GM12878 (cell line): ENCODE measurements at regions not wholly inside any gene's neighbourhood (a gene's known extent, or its start where the extent isn't known, plus 50 kb on each side); places are given as distances from the start of the nearest gene placed in this dataset.

ENCODE experiments used
- ATAC-seq: fragments of 200-7000 bp; cut with Tn5 transposase; 3 replicates; pipeline ENCODE4 v1.9.1; 2020; ENCODE audit warnings: mild to moderate bottlenecking, moderate library complexity
- BruUV-seq: library from RNA; stranded (reverse); fragments of 400-500 nt; replicated peaks from 2 replicates; lab custom pipeline; 2021; lab: Mats Ljungman, UMichigan
- CTCF ChIA-PET: fragments of 300-600 bp; sonication (Branson Sonifier 250); formaldehyde crosslinking; extraction: SDS; loops from one replicate; lab custom pipeline; 2021; ENCODE audit warnings: inconsistent platforms; lab: Yijun Ruan, JAX
- POLR2A ChIA-PET: fragments of 350-600 bp; formaldehyde crosslinking; extraction: SDS; loops from one replicate; lab custom pipeline; 2021; ENCODE audit warnings: inconsistent platforms; lab: Charles Lee
- RAD21 ChIA-PET: fragments of 300-600 bp; sonication (Branson Sonifier 250); formaldehyde crosslinking; loops from one replicate; lab custom pipeline; 2023; ENCODE audit warnings: antibody characterized with exemption; ENCODE audit not compliant: unreplicated experiment; lab: Charles Lee
- SMC1A ChIA-PET: fragments of 300-600 bp; sonication (Branson Sonifier 250); formaldehyde crosslinking; loops from one replicate; lab custom pipeline; 2023; ENCODE audit not compliant: unreplicated experiment, uncharacterized antibody; lab: Charles Lee
- DNase-seq: peaks from one replicate; pipeline ENCODE4 v3.0.0-alpha.2; 2011; ENCODE audit warnings: low read depth, low spot score
- FAIRE-seq: peaks from 3 replicates; lab custom pipeline; 2011; peaks lifted over from hg19 to GRCh38; lab: Jason Lieb, UNC
- H2AFZ ChIP-seq: 2 replicates; pipeline ENCODE4 v1.6.0; 2011; ENCODE audit warnings: low read depth, low read length, control low read depth; ENCODE audit not compliant: control insufficient read depth
- H3K27ac ChIP-seq: 2 replicates; pipeline ENCODE4 v1.5.1; 2011; ENCODE audit warnings: control low read depth; ENCODE audit not compliant: control insufficient read depth, insufficient read depth
- H3K27me3 ChIP-seq, 2 experiments: replicated peaks in 1 of 2; 2 replicates each; pipeline versions ENCODE4 v1.6.0 to v1.6.1; 2011; ENCODE audit warnings: low read length in 1 of 2; ENCODE audit not compliant: control insufficient read depth in 2 of 2, insufficient read depth in 2 of 2
- H3K36me3 ChIP-seq, 2 experiments: 2 replicates each; pipeline ENCODE4 v1.5.1; 2011; ENCODE audit warnings: low read length in 1 of 2; ENCODE audit not compliant: control insufficient read depth in 2 of 2, insufficient read depth in 2 of 2
- H3K4me1 ChIP-seq: 2 replicates; pipeline ENCODE4 v1.6.1; 2011; ENCODE audit warnings: mild to moderate bottlenecking, low read length, moderate library complexity, mixed read lengths; ENCODE audit not compliant: control insufficient read depth, insufficient read depth
- H3K4me2 ChIP-seq: 2 replicates; pipeline ENCODE4 v1.6.0; 2011; ENCODE audit warnings: control low read depth; ENCODE audit not compliant: control insufficient read depth, insufficient read depth
- H3K4me3 ChIP-seq: fragments of 200-600 bp; sonication (generic); 2 replicates; pipeline ENCODE4 v1.5.1; 2016
- H3K79me2 ChIP-seq: 2 replicates; pipeline ENCODE4 v1.6.0; 2011; ENCODE audit warnings: low read length; ENCODE audit not compliant: control insufficient read depth, insufficient read depth
- H3K9ac ChIP-seq: 2 replicates; pipeline ENCODE4 v1.8.0; 2011; ENCODE audit warnings: low read length, control low read depth, mixed read lengths; ENCODE audit not compliant: control insufficient read depth, insufficient read depth
- H3K9me3 ChIP-seq: replicated peaks from 3 replicates; pipeline ENCODE4 v1.5.1; 2011; ENCODE audit warnings: mild to moderate bottlenecking, low read length; ENCODE audit not compliant: control insufficient read depth, insufficient read depth
- H4K20me1 ChIP-seq: 2 replicates; pipeline ENCODE4 v1.6.0; 2011; ENCODE audit not compliant: control insufficient read depth, insufficient read depth
- BCL11A ChIP-seq: IDR thresholded peaks from 2 replicates; pipeline ENCODE4 v1.6.1; 2011; ENCODE audit warnings: low read depth, low read length
- CBX5 ChIP-seq: sonication (generic); IDR thresholded peaks from 2 replicates; pipeline ENCODE4 v1.6.1; 2016; ENCODE audit warnings: low read depth, moderate library complexity, mild to moderate bottlenecking, inconsistent platforms
- CREB1 ChIP-seq: IDR thresholded peaks from 2 replicates; pipeline ENCODE4 v1.6.1; 2012; ENCODE audit warnings: low read depth, mild to moderate bottlenecking, inconsistent platforms
- HDAC6 ChIP-seq: fragments of 200-600 bp; sonication (generic); IDR thresholded peaks from one replicate; pipeline ENCODE4 v1.8.0; 2017; ENCODE audit warnings: antibody characterized with exemption; ENCODE audit not compliant: unreplicated experiment
- NFXL1 ChIP-seq: fragments of 450-650 bp; IDR thresholded peaks from 2 replicates; pipeline ENCODE4 v1.6.1; 2017; ENCODE audit warnings: antibody characterized with exemption, mild to moderate bottlenecking, borderline replicate concordance
- NR2F1 ChIP-seq: fragments of 450-650 bp; conservative IDR thresholded peaks from 2 replicates; pipeline ENCODE4 v1.6.1; 2017; ENCODE audit warnings: mild to moderate bottlenecking
- RELB ChIP-seq: fragments of 450-650 bp; IDR thresholded peaks from 2 replicates; pipeline ENCODE4 v1.6.1; 2017; ENCODE audit warnings: low read depth, mild to moderate bottlenecking, moderate library complexity
- RUNX3 ChIP-seq: IDR thresholded peaks from 2 replicates; pipeline ENCODE4 v1.6.1; 2012; ENCODE audit warnings: low read length, inconsistent platforms
- SREBF1 ChIP-seq: IDR thresholded peaks from 2 replicates; pipeline ENCODE4 v1.6.1; 2012; ENCODE audit warnings: mild to moderate bottlenecking, low read length
- SREBF2 ChIP-seq: IDR thresholded peaks from 2 replicates; pipeline ENCODE4 v1.6.1; 2012; ENCODE audit warnings: mild to moderate bottlenecking, low read length
- WRNIP1 ChIP-seq: IDR thresholded peaks from 2 replicates; pipeline ENCODE4 v1.6.1; 2011; ENCODE audit warnings: low read depth, low read length, improper control_type of control experiment, borderline replicate concordance
- ZNF24 ChIP-seq: fragments of 450-650 bp; IDR thresholded peaks from 2 replicates; pipeline ENCODE4 v1.6.1; 2017; ENCODE audit warnings: antibody characterized with exemption, mild to moderate bottlenecking
- ZNF274 ChIP-seq: IDR thresholded peaks from one replicate; pipeline ENCODE4 v1.8.0; 2011; ENCODE audit not compliant: insufficient read length, insufficient read depth
- WGBS: methylation state at CpG from one replicate; pipeline ENCODE4 v1.1.6; 2016; ENCODE audit warnings: low lambda C conversion rate; ENCODE audit not compliant: insufficient replicate concordance, insufficient coverage; ENCODE audit errors: missing lambda C conversion rate; 5-methylcytosine and 5-hydroxymethylcytosine counted together
- in situ Hi-C: fragments of 300-500 bp; cut with MboI; formaldehyde crosslinking; loops from 9 replicates; pipeline ENCODE4 v1.14.3; 2018; ENCODE audit warnings: mixed read lengths
- intact Hi-C: fragments of 100-400 bp; cut with micrococcal nuclease; formaldehyde crosslinking; loops from one replicate; pipeline ENCODE4 v1.14.2; 2022; ENCODE audit not compliant: unreplicated experiment
- TF ChIP-seq, protein P1 (sequence below): fragments of 450-650 bp; IDR thresholded peaks from 2 replicates; pipeline ENCODE4 v1.6.1; 2017; ENCODE audit warnings: mild to moderate bottlenecking, moderate library complexity
- TF ChIP-seq, protein P2 (sequence below): IDR thresholded peaks from 2 replicates; pipeline ENCODE4 v1.6.1; 2012; ENCODE audit warnings: low read length, inconsistent platforms

DNA sequence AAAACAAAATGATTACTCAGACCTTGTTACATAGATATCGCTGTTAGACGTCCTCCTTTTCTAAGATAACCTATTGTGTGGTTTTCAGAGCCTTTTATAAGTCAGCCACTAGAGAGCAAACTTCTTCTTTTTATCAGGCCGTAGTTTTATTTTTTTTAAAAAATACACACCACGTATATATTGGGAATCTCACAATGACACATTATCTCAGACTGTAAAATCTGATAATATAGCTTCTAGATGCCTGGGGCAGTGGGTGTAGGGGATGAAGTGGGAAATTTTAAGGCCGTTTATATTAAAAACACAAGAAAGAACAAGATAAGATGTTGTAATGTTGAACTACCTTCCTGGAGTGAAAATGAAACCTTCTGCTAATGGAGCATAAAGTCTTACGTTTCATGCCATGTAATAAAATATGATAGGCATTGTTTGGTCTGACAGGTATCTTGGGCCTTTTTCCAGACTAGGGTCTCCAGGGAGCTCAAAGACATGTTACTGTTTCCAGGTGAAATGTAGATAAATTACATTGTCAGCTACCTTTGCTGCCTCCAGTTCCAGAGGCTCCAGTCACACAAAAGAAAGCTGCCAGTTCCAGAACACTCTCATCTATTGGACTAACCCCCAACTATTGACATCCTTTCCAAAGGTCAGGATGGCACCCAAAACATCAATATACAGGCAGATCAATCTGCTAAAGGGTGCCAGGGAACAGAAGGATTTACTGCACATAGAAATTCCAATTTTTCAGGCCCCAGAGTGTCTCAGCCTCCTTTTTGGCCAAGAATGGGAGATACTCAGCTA, 130.2 kb upstream of the AKIRIN2 start:
- ChIA-PET SMC1A (interaction anchor here (0.6 to 5.7 kb wide), 78 partner anchors 10 to 1086 kb away, joined by 3 to 127 read pairs (median 4); partner anchors contain the start of genes AKIRIN2, CNR1 and SLC35A1), POLR2A (interaction anchor here (0.8 to 1.5 kb wide), 8 partner anchors 15 to 100 kb away, joined by 3 to 5 read pairs (median 4); no protein-coding TSS in a partner anchor), RAD21 (interaction anchor here (0.6 to 3.8 kb wide), 60 partner anchors 10 to 1086 kb away, joined by 3 to 68 read pairs (median 6); partner anchors contain the start of genes AKIRIN2, CNR1, ORC3 and RARS2), CTCF (interaction anchor here (0.6 to 4.1 kb wide), 77 partner anchors 10 to 1181 kb away, joined by 3 to 67 read pairs (median 4); partner anchors contain the start of genes CNR1 and RNGTT)
- Histone ChIP-seq H3K9me3 (no peaks in the 10 kb centered on the region), H3K36me3 (no peaks in the 10 kb centered on the region), H3K4me1 (peaks cover 10% of the 10 kb centered on the region), H3K27me3 (no peaks in the 10 kb centered on the region), H2AFZ (peak overlapping the region; percentile 97), H3K9ac (peak overlapping the region; percentile 36), H4K20me1 (no peaks in the 10 kb centered on the region), H3K79me2 (no peaks in the 10 kb centered on the region), H3K27ac (peak overlapping the region; percentile 77), H3K4me3 (peak overlapping the region; percentile 15; the same call in 1 of the 2 replicates), H3K4me2 (peak overlapping the region; percentile 84)
- DNase-seq = peak; percentile 51
- BruUV-seq = no TSS peak
- in situ Hi-C loops = loop anchor here (5.0 to 10.0 kb wide), 3 partner anchors 95 to 1040 kb away; no protein-coding TSS in a partner anchor
- peak; percentile 88 for ATAC-seq
- intact Hi-C loops = loop anchor here (1.0 to 10.0 kb wide), 10 partner anchors 73 to 1038 kb away; partner anchors contain the start of gene CNR1
- FAIRE-seq = peak; percentile 78
- 11% methylated on average over 6 of the region's 6 CpGs for WGBS
- no peak for TF ChIP-seq WRNIP1
- TF ChIP-seq RELB = peak; percentile 58; the same call in 1 of the 2 replicates
- peak; percentile 28; the same call in 1 of the 2 replicates for TF ChIP-seq CREB1
- no peak for TF ChIP-seq ZNF274
- TF ChIP-seq, protein P1, sequence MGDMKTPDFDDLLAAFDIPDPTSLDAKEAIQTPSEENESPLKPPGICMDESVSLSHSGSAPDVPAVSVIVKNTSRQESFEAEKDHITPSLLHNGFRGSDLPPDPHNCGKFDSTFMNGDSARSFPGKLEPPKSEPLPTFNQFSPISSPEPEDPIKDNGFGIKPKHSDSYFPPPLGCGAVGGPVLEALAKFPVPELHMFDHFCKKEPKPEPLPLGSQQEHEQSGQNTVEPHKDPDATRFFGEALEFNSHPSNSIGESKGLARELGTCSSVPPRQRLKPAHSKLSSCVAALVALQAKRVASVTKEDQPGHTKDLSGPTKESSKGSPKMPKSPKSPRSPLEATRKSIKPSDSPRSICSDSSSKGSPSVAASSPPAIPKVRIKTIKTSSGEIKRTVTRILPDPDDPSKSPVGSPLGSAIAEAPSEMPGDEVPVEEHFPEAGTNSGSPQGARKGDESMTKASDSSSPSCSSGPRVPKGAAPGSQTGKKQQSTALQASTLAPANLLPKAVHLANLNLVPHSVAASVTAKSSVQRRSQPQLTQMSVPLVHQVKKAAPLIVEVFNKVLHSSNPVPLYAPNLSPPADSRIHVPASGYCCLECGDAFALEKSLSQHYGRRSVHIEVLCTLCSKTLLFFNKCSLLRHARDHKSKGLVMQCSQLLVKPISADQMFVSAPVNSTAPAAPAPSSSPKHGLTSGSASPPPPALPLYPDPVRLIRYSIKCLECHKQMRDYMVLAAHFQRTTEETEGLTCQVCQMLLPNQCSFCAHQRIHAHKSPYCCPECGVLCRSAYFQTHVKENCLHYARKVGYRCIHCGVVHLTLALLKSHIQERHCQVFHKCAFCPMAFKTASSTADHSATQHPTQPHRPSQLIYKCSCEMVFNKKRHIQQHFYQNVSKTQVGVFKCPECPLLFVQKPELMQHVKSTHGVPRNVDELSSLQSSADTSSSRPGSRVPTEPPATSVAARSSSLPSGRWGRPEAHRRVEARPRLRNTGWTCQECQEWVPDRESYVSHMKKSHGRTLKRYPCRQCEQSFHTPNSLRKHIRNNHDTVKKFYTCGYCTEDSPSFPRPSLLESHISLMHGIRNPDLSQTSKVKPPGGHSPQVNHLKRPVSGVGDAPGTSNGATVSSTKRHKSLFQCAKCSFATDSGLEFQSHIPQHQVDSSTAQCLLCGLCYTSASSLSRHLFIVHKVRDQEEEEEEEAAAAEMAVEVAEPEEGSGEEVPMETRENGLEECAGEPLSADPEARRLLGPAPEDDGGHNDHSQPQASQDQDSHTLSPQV = 0 out of 2 replicates have a peak, but pooled peaks have one; percentile 27
- no peak for TF ChIP-seq BCL11A
- TF ChIP-seq NR2F1 = 0 out of 2 replicates have a peak, but pooled peaks have one; percentile 32
- TF ChIP-seq ZNF24 = peak; percentile 56; the same call in 1 of the 2 replicates
- TF ChIP-seq SREBF2 = no peak
- no peak for TF ChIP-seq HDAC6
- 0 out of 2 replicates have a peak, but pooled peaks have one; percentile 31 for TF ChIP-seq CBX5
- no peak for TF ChIP-seq SREBF1
- peak; percentile 84 for TF ChIP-seq RUNX3
- TF ChIP-seq, protein P2, sequence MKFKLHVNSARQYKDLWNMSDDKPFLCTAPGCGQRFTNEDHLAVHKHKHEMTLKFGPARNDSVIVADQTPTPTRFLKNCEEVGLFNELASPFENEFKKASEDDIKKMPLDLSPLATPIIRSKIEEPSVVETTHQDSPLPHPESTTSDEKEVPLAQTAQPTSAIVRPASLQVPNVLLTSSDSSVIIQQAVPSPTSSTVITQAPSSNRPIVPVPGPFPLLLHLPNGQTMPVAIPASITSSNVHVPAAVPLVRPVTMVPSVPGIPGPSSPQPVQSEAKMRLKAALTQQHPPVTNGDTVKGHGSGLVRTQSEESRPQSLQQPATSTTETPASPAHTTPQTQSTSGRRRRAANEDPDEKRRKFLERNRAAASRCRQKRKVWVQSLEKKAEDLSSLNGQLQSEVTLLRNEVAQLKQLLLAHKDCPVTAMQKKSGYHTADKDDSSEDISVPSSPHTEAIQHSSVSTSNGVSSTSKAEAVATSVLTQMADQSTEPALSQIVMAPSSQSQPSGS = peak; percentile 71
- no peak for TF ChIP-seq NFXL1
